ENCODE measurements at regions not wholly inside any gene's neighbourhood (a gene's known extent, or its start where the extent isn't known, plus 50 kb on each side); places are given as distances from the start of the nearest gene placed in this dataset.

- TF ChIP-seq CTCF (IDR thresholded peaks at IDR 0.05) = no peak
- TF ChIP-seq POLR2AphosphoS5 (IDR thresholded peaks at IDR 0.05; ENCODE audit: low read depth, low read length) = no peak
These were observed 105.7 kb upstream of the CXorf66 start for GRCh38 chrX:140071037-140071436.
